Small intestine (tissue), 7 donors: ENCODE measurements at regions not wholly inside any gene's neighbourhood (a gene's known extent, or its start where the extent isn't known, plus 50 kb on each side); places are given as distances from the start of the nearest gene placed in this dataset.

Experiments used
- DNase-seq, 2 donors: peaks; one replicate each; pipeline versions ENCODE4 v3.0.0 to v3.0.0-alpha.2; 2013
- FAIRE-seq: peaks from 2 replicates; lab custom pipeline; 2012; peaks lifted over from hg19 to GRCh38; lab: Jason Lieb, UNC
- H3K27ac ChIP-seq, 3 donors: one replicate each; pipeline ENCODE4 v1.5.1; 2013; ENCODE audit warnings: low read length in 2 of 3, mild to moderate bottlenecking in 2 of 3, control low read depth in 1 of 3, inconsistent platforms in 1 of 3, low read depth in 1 of 3, moderate library complexity in 1 of 3
- H3K27me3 ChIP-seq, 3 donors: one replicate each; pipeline ENCODE4 v1.6.1; 2013; ENCODE audit warnings: low read length in 3 of 3, inconsistent platforms in 1 of 3; ENCODE audit not compliant: control insufficient read depth in 3 of 3, insufficient read depth in 3 of 3
- H3K36me3 ChIP-seq, 3 donors: one replicate each; pipeline ENCODE4 v1.6.1; 2013; ENCODE audit warnings: low read length in 3 of 3, inconsistent platforms in 1 of 3, low read depth in 1 of 3, mild to moderate bottlenecking in 1 of 3, moderate library complexity in 1 of 3; ENCODE audit not compliant: control insufficient read depth in 3 of 3, insufficient read depth in 2 of 3
- H3K4me1 ChIP-seq, 3 donors: one replicate each; pipeline ENCODE4 v1.6.1; 2013; ENCODE audit warnings: low read length in 2 of 3, inconsistent platforms in 1 of 3, low read depth in 1 of 3, mild to moderate bottlenecking in 1 of 3, moderate library complexity in 1 of 3; ENCODE audit not compliant: control insufficient read depth in 3 of 3, insufficient read depth in 2 of 3
- H3K4me3 ChIP-seq, 3 donors: one replicate each; pipeline ENCODE4 v1.5.1; 2013; ENCODE audit warnings: low read length in 3 of 3, control low read depth in 1 of 3, inconsistent platforms in 1 of 3, low read depth in 1 of 3, mild to moderate bottlenecking in 1 of 3, moderate library complexity in 1 of 3
- H3K9me3 ChIP-seq, 2 donors: one replicate each; pipeline ENCODE4 v1.6.1; 2013; ENCODE audit warnings: low read depth in 1 of 2, low read length in 1 of 2; ENCODE audit not compliant: control insufficient read depth in 2 of 2, insufficient read depth in 1 of 2
- WGBS, 3 donors: extraction: QIAGEN DNeasy Blood & Tissue Kit; methylation state at CpG; one replicate each; pipeline ENCODE4 v1.1.7; 2013; 5-methylcytosine and 5-hydroxymethylcytosine counted together
- donor health status: healthy with polysubstance abuse.
- donor health status: control.
- donor health status: control.
- donor health status: Bipolar disorder and iron deficiency.
- donor health status: healthy.

DNA sequence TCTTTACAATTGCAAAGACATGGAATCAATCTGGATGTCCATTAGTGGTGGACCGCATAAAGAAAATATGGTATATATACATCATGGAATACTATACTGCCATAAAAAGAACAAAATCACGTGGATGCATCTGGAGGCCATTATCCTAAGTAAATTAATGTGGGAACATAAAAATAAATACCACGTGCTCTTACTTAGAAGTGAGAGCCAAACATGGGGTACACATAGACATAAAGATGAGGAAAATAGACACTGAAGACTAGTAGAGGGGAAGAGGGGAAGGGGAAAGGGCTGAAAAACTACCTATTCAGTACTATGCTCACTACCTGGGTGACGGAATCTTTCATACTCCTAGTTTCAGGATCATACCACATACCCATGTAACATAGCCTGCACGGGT lies 179.3 kb upstream of the TECRL start:
- FAIRE-seq, result no peak
- H3K4me3 ChIP-seq, result no peak overlapping the region

DNA sequence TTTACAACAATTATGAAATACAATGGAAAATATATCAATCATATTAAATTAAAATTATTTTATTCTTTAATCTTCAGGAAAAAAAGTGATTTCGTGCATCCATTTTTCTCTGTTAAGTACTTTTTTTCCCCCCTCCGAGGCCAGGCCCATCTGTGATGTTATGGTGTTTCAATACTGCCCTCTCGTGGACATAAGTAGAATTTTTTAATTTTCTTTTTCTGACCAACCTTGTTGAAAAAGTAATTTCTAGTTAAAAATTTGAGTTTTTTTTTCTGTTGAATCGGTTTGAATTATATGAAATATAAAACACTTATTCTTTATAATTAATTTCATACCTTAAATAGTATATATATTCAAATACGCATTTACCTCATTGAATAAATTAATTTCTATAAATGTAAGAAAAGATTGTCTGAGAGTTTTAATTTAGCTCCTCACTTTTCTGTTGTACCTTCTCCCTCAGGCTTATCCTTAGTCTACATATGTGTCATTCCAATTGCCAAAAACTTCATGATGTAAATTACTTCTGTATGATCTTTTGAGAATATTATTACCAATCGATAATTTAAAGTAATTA lies 175.8 kb upstream of the TECRL start:
- DNase-seq, result peak; percentile 2 to 9
- Histone ChIP-seq H3K27me3 (no peaks in the 10 kb centered on the region), H3K36me3 (no peaks in the 10 kb centered on the region), H3K4me3 (no peak overlapping the region), H3K27ac (no peak overlapping the region), H3K4me1 (no peaks in the 10 kb centered on the region), H3K9me3 (peaks cover 0 to 5% of the 10 kb centered on the region in 2 donors)
- WGBS, 3 donors, result 28 to 31% (median 30%) methylated on average over 6 of the region's 6 CpGs
- peak; percentile 85 for FAIRE-seq

More for the DNA sequence above, 179.3 kb upstream of the TECRL start:
- Histone ChIP-seq H3K9me3 (peaks cover 0 to 12% of the 10 kb centered on the region in 2 donors), H3K27me3 (no peaks in the 10 kb centered on the region), H3K27ac (no peak overlapping the region), H3K36me3 (no peaks in the 10 kb centered on the region), H3K4me1 (no peaks in the 10 kb centered on the region)
- 85 to 86% (median 85%) methylated on average over 5 of the region's 5 CpGs for WGBS, 3 donors
- no peak for DNase-seq

DNA sequence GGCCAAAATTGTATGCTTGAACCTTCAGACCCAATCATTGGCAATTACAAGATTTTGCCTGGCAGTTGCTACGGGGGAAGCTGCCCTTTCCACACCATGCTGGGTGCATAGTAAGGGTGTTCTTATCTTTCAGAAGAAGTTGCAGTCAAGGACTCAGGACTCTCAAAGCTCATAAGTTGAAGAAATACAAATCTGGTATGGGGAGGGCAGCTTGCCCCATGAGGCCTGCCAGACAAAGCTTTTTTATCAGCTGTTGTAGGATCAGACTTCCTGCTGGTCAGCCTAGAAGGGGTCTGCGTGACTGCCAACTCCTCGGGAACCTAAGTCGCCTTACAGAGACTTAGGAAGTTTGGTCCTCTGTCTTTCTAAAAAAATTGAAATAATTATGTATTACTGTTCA lies 174.9 kb upstream of the TECRL start:
- 73 to 76% (median 74%) methylated on average over 4 of the region's 4 CpGs for WGBS, 3 donors
- no peak overlapping the region for H3K27ac ChIP-seq
- no peaks in the 10 kb centered on the region for H3K36me3 ChIP-seq
- no peak overlapping the region for H3K4me3 ChIP-seq
- no peaks in the 10 kb centered on the region for H3K4me1 ChIP-seq
- H3K27me3 ChIP-seq, result no peaks in the 10 kb centered on the region
- DNase-seq, result no peak
- H3K9me3 ChIP-seq, result no peaks in the 10 kb centered on the region
- no peak for FAIRE-seq

DNA sequence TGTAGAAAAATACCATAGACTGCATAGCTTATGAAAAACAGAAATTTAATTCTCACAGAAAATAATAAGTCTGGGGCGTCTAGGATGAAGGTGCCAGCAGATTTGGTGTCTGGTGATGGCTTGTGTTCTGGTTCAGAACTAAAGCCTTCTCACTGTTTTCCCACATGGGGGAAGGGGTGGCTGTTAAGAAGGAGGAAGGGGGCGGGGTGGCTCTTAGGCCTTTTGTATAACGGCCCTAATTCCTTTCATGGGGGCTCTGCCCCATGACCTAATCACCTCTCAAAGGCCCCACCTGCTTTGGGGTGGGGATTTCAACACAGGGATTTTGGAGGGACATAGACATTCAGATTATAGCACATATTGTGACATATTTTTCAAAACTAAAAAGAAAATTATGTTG lies 173.2 kb upstream of the TECRL start:
- Histone ChIP-seq H3K27ac (no peak overlapping the region), H3K36me3 (no peaks in the 10 kb centered on the region), H3K9me3 (no peaks in the 10 kb centered on the region), H3K27me3 (no peaks in the 10 kb centered on the region), H3K4me3 (no peak overlapping the region), H3K4me1 (no peaks in the 10 kb centered on the region)
- no peak for DNase-seq
- 39 to 63% (median 61%) methylated on average over 3 of the region's 3 CpGs for WGBS, 3 donors
- no peak for FAIRE-seq

DNA sequence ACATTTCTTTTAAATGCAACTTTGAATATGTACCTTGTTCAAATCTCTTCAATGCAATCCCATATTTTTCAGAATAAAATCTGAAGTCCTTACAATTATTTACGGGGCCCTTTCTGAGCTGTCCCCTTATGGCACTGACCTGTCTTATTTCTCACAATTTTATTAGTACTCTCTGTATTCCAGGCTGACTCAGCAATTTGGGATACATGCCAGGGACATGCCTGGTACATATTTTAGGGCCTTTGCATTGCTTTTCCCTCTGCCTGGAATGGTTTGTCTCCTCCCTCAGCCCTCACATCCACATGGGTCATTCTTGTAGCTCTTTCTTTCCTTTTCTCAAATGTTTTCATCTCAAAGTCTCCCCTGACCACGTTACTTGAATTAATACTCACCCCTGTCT lies 172.2 kb upstream of the TECRL start:
- no peak overlapping the region for H3K27ac ChIP-seq
- WGBS, 3 donors, result 53 to 79% (median 62%) methylated on average over 2 of the region's 2 CpGs
- no peaks in the 10 kb centered on the region for H3K36me3 ChIP-seq
- H3K27me3 ChIP-seq, result no peaks in the 10 kb centered on the region
- H3K9me3 ChIP-seq, result no peaks in the 10 kb centered on the region
- H3K4me1 ChIP-seq, result no peaks in the 10 kb centered on the region
- no peak for DNase-seq
- no peak for FAIRE-seq
- H3K4me3 ChIP-seq, result no peak overlapping the region

GRCh38 chr4:64564126-64564525 lies 154.9 kb upstream of the TECRL start:
- Histone ChIP-seq H3K36me3 (no peaks in the 10 kb centered on the region), H3K9me3 (no peaks in the 10 kb centered on the region), H3K4me3 (no peak overlapping the region), H3K4me1 (no peaks in the 10 kb centered on the region), H3K27ac (no peak overlapping the region), H3K27me3 (no peaks in the 10 kb centered on the region)
- WGBS, 3 donors, result 45 to 66% (median 63%) methylated on average over 4 of the region's 4 CpGs
- FAIRE-seq, result no peak
- no peak for DNase-seq

GRCh38 chr4:64559571-64559970 lies 150.3 kb upstream of the TECRL start:
- DNase-seq (no peak), FAIRE-seq (no peak)
- no peaks in the 10 kb centered on the region for H3K27me3 ChIP-seq
- H3K4me3 ChIP-seq, result no peak overlapping the region
- no peaks in the 10 kb centered on the region for H3K36me3 ChIP-seq
- no peaks in the 10 kb centered on the region for H3K9me3 ChIP-seq
- WGBS, 3 donors, result 76 to 83% (median 79%) methylated on average over 4 of the region's 4 CpGs
- no peaks in the 10 kb centered on the region for H3K4me1 ChIP-seq
- no peak overlapping the region for H3K27ac ChIP-seq

DNA sequence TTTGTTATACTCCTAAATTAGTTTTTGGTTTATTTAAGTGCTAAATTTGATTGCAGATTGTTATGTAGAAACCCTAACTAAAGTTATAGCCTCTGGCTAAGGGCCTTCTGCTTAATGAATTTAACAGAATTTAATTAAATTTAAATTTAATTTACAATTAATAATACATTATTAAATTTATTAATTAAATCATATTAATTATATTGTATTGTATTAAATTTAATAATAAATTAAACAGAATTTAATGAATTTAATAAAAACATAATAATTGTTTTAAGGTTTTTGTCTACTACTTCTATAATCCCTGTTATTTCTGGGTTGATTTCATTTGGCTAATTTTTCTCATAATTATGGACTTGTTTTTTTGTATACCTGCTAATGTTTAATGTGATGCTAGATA lies 141.9 kb upstream of the TECRL start:
- Histone ChIP-seq H3K4me3 (no peak overlapping the region), H3K27ac (no peak overlapping the region), H3K36me3 (no peaks in the 10 kb centered on the region), H3K4me1 (no peaks in the 10 kb centered on the region), H3K27me3 (no peaks in the 10 kb centered on the region), H3K9me3 (no peaks in the 10 kb centered on the region)
- FAIRE-seq (peak; percentile 86), DNase-seq (no peak)

- no peak for FAIRE-seq
- H3K27me3 ChIP-seq, result no peaks in the 10 kb centered on the region
- DNase-seq, result no peak
- H3K4me1 ChIP-seq, result no peaks in the 10 kb centered on the region
- H3K4me3 ChIP-seq, result no peak overlapping the region
- no peaks in the 10 kb centered on the region for H3K36me3 ChIP-seq
- no peaks in the 10 kb centered on the region for H3K9me3 ChIP-seq
- no peak overlapping the region for H3K27ac ChIP-seq
- 90% methylated on average over 15 of the region's 15 CpGs for WGBS, 3 donors
Measured at GRCh38 chr4:64545593-64545992, 136.3 kb upstream of the TECRL start.
